ENCODE measurements at regions not wholly inside any gene's neighbourhood (a gene's known extent, or its start where the extent isn't known, plus 50 kb on each side); places are given as distances from the start of the nearest gene placed in this dataset.

DNA sequence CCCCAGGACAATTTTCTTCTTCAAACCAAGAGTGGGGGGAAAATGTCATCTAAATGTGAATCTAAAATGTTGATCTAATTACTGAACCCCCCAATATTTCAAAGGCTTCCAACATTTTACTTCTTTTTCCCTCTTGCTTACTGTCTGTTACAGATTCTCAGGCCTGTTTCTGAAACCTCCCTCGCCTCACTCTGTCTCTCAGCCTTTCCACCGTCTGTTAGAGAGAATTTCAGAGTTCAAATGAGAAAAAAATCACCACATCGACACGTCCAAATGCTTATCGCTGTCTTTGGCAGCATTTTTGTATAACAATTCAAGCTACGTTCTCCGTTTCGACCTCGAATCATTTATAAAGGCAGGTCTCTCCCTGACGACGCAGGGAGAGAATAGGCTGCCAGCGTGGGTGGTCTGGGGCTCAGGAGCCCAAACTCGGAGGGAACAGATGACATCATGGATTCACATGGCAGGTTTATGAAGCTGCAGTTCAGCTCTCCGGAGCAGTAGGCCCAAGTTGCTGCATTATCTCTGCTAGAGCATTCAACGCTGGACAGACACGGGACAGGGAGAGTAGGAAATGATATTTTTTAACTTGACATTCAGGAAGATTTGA, 139.8 kb downstream of the GAS1 start:
- Histone ChIP-seq H2AFZ (ENCODE audit: low read depth, low read length) (peak overlapping the region; percentile 24), H3K9ac (ENCODE audit: low read length) (no peak overlapping the region), H4K20me1 (ENCODE audit: insufficient read depth) (no peaks in the 10 kb centered on the region), H3K79me2 (replicated peaks; ENCODE audit: insufficient read depth, low read length) (no peaks in the 10 kb centered on the region), H3F3A (ENCODE audit: insufficient read depth, low read length, poor library complexity, severe bottlenecking) (no peaks in the 10 kb centered on the region), H3K27me3 (ENCODE audit: insufficient read depth, low read depth, low read length) (no peaks in the 10 kb centered on the region), H3K36me3 (ENCODE audit: insufficient read depth, low read length) (no peaks in the 10 kb centered on the region), H3K9me2 (ENCODE audit: insufficient read depth, low read length) (no peaks in the 10 kb centered on the region), H3K27ac (ENCODE audit: low read length) (no peak overlapping the region), H3K9me3 (ENCODE audit: low read length) (no peaks in the 10 kb centered on the region), H3K4me2 (ENCODE audit: low read length) (no peak overlapping the region), H3K4me3 (ENCODE audit: low read length) (peak overlapping the region; percentile 24)
- TF ChIP-seq SMC3 (conservative IDR thresholded peaks at IDR 0.05; ENCODE audit: poor library complexity) (no peak), RAD21 (conservative IDR thresholded peaks at IDR 0.05) (no peak), POLR2AphosphoS5 (IDR thresholded peaks at IDR 0.05) (no peak), EP300 (conservative IDR thresholded peaks at IDR 0.05; ENCODE audit: poor library complexity, severe bottlenecking) (no peak), EZH2 (IDR thresholded peaks at IDR 0.05; ENCODE audit: borderline replicate concordance, insufficient read depth, low read length, poor library complexity, severe bottlenecking) (no peak), MXI1 (conservative IDR thresholded peaks at IDR 0.05; ENCODE audit: poor library complexity, severe bottlenecking) (no peak), TAF1 (IDR thresholded peaks at IDR 0.05; ENCODE audit: low read depth) (no peak)
- TF ChIP-seq, protein P1, sequence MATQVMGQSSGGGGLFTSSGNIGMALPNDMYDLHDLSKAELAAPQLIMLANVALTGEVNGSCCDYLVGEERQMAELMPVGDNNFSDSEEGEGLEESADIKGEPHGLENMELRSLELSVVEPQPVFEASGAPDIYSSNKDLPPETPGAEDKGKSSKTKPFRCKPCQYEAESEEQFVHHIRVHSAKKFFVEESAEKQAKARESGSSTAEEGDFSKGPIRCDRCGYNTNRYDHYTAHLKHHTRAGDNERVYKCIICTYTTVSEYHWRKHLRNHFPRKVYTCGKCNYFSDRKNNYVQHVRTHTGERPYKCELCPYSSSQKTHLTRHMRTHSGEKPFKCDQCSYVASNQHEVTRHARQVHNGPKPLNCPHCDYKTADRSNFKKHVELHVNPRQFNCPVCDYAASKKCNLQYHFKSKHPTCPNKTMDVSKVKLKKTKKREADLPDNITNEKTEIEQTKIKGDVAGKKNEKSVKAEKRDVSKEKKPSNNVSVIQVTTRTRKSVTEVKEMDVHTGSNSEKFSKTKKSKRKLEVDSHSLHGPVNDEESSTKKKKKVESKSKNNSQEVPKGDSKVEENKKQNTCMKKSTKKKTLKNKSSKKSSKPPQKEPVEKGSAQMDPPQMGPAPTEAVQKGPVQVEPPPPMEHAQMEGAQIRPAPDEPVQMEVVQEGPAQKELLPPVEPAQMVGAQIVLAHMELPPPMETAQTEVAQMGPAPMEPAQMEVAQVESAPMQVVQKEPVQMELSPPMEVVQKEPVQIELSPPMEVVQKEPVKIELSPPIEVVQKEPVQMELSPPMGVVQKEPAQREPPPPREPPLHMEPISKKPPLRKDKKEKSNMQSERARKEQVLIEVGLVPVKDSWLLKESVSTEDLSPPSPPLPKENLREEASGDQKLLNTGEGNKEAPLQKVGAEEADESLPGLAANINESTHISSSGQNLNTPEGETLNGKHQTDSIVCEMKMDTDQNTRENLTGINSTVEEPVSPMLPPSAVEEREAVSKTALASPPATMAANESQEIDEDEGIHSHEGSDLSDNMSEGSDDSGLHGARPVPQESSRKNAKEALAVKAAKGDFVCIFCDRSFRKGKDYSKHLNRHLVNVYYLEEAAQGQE (IDR thresholded peaks at IDR 0.05; ENCODE audit: borderline replicate concordance), result no peak
- TF ChIP-seq, protein P2, sequence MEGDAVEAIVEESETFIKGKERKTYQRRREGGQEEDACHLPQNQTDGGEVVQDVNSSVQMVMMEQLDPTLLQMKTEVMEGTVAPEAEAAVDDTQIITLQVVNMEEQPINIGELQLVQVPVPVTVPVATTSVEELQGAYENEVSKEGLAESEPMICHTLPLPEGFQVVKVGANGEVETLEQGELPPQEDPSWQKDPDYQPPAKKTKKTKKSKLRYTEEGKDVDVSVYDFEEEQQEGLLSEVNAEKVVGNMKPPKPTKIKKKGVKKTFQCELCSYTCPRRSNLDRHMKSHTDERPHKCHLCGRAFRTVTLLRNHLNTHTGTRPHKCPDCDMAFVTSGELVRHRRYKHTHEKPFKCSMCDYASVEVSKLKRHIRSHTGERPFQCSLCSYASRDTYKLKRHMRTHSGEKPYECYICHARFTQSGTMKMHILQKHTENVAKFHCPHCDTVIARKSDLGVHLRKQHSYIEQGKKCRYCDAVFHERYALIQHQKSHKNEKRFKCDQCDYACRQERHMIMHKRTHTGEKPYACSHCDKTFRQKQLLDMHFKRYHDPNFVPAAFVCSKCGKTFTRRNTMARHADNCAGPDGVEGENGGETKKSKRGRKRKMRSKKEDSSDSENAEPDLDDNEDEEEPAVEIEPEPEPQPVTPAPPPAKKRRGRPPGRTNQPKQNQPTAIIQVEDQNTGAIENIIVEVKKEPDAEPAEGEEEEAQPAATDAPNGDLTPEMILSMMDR (IDR thresholded peaks at IDR 0.05; ENCODE audit: poor library complexity, severe bottlenecking), result no peak

DNA sequence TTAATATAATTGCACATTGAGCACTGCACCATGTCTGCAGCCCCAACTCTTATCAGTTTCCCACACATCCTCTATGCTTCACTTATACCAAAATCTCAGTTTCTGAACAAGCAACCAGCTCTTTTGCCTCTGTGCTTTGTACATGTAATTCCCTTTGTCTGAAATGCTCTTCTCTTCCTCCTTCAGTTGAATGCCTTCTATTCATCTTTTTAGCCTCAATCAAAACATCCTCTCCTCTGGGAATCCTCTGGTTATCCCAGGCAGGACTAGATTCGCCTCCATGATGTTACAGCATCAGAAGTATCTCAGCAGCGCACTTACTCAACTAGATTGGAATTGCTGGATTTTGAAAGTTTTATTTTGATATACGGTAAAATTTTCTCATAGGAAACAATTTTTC, 143.3 kb downstream of the GAS1 start:
- Histone ChIP-seq H3F3A (ENCODE audit: insufficient read depth, low read length, poor library complexity, severe bottlenecking) (no peaks in the 10 kb centered on the region), H3K36me3 (ENCODE audit: insufficient read depth, low read length) (no peaks in the 10 kb centered on the region), H4K20me1 (ENCODE audit: insufficient read depth) (no peaks in the 10 kb centered on the region), H2AFZ (ENCODE audit: low read depth, low read length) (no peak overlapping the region), H3K9me3 (ENCODE audit: low read length) (no peaks in the 10 kb centered on the region), H3K27me3 (ENCODE audit: insufficient read depth, low read depth, low read length) (no peaks in the 10 kb centered on the region), H3K27ac (ENCODE audit: low read length) (no peak overlapping the region), H3K9me2 (ENCODE audit: insufficient read depth, low read length) (no peaks in the 10 kb centered on the region), H3K9ac (ENCODE audit: low read length) (no peak overlapping the region), H3K4me2 (ENCODE audit: low read length) (no peak overlapping the region), H3K79me2 (replicated peaks; ENCODE audit: insufficient read depth, low read length) (no peaks in the 10 kb centered on the region), H3K4me3 (ENCODE audit: low read length) (no peak overlapping the region)
- TF ChIP-seq, protein P2 (IDR thresholded peaks at IDR 0.05; ENCODE audit: poor library complexity, severe bottlenecking), result no peak
- TF ChIP-seq RAD21 (conservative IDR thresholded peaks at IDR 0.05) (no peak), EP300 (conservative IDR thresholded peaks at IDR 0.05; ENCODE audit: poor library complexity, severe bottlenecking) (no peak), MXI1 (conservative IDR thresholded peaks at IDR 0.05; ENCODE audit: poor library complexity, severe bottlenecking) (no peak), POLR2AphosphoS5 (IDR thresholded peaks at IDR 0.05) (no peak)
- TF ChIP-seq, protein P1 (IDR thresholded peaks at IDR 0.05; ENCODE audit: borderline replicate concordance), result no peak

Measured in neural cell (in vitro differentiated cells).